ENCODE measurements at regions not wholly inside any gene's neighbourhood (a gene's known extent, or its start where the extent isn't known, plus 50 kb on each side); places are given as distances from the start of the nearest gene placed in this dataset.

DNA sequence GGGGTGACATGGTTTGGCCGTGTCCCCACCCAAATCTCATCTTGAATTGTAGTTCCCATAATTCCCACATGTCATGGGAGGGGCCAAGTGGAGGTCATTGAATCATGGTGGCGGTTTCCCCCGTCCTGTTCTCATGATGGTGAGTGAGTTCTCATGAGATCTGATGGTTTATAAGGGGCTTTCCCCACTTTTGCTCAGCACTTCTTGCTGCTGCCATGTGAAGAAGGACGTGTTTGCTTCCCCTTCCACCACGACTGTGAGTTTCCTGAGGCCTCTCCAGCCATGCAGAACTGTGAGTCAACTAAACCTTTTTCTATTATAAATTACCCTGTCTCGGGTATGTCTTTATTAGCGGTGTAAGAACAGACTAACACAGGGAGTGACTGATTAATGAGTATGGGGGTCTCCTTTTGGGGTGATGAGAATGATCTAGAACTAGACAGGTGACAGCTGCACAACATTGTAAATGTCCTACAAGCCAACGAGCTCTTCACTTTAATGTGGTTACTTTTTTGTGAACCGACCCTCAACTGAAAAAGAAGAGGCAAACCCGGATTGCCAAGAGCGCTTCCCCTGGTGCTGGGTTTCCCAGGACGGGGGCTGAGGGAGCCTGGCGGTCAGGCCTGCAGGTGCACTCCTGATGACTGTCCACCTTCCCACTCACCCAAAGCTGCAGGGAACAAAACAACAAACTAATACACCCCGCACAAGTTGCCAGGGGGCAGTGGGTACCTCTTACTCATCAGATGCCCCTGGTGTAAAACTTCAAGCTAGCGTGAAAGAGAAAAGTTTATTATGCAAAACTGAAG lies 90.1 kb downstream of the NCOR2 start:
- peaks cover 19% of the 10 kb centered on the region for H3K4me1 ChIP-seq (ENCODE audit: insufficient read depth, low read length, severe bottlenecking)
- H3F3A ChIP-seq (ENCODE audit: insufficient read depth, low read length): no peaks in the 10 kb centered on the region
- H3K27me3 ChIP-seq (ENCODE audit: insufficient read depth, low read length): no peaks in the 10 kb centered on the region
- H3K27ac ChIP-seq (ENCODE audit: low read depth, low read length, poor library complexity, severe bottlenecking): peak overlapping the region; percentile 68
- TF ChIP-seq EZH2 (IDR thresholded peaks at IDR 0.05; ENCODE audit: borderline replicate concordance, low read length): no peak
- TF ChIP-seq, protein P1, sequence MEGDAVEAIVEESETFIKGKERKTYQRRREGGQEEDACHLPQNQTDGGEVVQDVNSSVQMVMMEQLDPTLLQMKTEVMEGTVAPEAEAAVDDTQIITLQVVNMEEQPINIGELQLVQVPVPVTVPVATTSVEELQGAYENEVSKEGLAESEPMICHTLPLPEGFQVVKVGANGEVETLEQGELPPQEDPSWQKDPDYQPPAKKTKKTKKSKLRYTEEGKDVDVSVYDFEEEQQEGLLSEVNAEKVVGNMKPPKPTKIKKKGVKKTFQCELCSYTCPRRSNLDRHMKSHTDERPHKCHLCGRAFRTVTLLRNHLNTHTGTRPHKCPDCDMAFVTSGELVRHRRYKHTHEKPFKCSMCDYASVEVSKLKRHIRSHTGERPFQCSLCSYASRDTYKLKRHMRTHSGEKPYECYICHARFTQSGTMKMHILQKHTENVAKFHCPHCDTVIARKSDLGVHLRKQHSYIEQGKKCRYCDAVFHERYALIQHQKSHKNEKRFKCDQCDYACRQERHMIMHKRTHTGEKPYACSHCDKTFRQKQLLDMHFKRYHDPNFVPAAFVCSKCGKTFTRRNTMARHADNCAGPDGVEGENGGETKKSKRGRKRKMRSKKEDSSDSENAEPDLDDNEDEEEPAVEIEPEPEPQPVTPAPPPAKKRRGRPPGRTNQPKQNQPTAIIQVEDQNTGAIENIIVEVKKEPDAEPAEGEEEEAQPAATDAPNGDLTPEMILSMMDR (IDR thresholded peaks at IDR 0.05; ENCODE audit: low read length): no peak
- no peaks in the 10 kb centered on the region for H3K79me2 ChIP-seq (ENCODE audit: insufficient read depth, low read length)
- H3K36me3 ChIP-seq (ENCODE audit: insufficient read depth, low read length): peaks cover 9% of the 10 kb centered on the region
- no peaks in the 10 kb centered on the region for H3K9me2 ChIP-seq (ENCODE audit: low read depth, low read length)
- no peak overlapping the region; the same call in 1 of the 2 replicates for H3K4me2 ChIP-seq (ENCODE audit: low read length)
- no peak overlapping the region for H3K4me3 ChIP-seq (ENCODE audit: low read depth, low read length, poor library complexity, severe bottlenecking)
- no peak overlapping the region for H2AFZ ChIP-seq (ENCODE audit: low read length)
- no peaks in the 10 kb centered on the region for H4K20me1 ChIP-seq (ENCODE audit: insufficient read depth, low read length)
- 0 out of 2 replicates have a peak, but pooled peaks cover 5% of the 10 kb centered on the region for H3K9me3 ChIP-seq (ENCODE audit: low read length)
- no peak overlapping the region; the same call in 1 of the 2 replicates for H3K9ac ChIP-seq (ENCODE audit: low read length)

DNA sequence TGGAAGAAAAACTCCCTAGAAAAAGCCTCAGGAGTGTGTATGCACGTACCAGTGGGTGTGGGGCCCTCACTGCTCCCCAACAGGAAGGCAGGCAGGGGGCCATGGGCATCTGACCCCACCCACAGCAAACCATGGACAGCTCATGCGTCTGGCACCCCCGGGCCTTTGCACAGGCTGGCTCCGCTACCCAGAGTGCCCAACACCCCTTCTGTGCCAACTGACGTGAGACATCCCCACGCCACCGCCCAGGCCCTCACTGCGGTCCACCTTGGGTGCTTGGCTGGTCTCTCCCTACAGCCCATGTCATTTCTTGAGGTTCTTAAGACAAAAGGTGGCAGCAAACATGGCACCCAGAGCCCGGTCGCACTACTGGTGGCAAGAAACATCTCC lies 91.4 kb downstream of the NCOR2 start:
- no peak for TF ChIP-seq EZH2 (IDR thresholded peaks at IDR 0.05; ENCODE audit: borderline replicate concordance, low read length)
- TF ChIP-seq, protein P1 (IDR thresholded peaks at IDR 0.05; ENCODE audit: low read length): no peak
- no peak overlapping the region for H3K4me2 ChIP-seq (ENCODE audit: low read length)

DNA sequence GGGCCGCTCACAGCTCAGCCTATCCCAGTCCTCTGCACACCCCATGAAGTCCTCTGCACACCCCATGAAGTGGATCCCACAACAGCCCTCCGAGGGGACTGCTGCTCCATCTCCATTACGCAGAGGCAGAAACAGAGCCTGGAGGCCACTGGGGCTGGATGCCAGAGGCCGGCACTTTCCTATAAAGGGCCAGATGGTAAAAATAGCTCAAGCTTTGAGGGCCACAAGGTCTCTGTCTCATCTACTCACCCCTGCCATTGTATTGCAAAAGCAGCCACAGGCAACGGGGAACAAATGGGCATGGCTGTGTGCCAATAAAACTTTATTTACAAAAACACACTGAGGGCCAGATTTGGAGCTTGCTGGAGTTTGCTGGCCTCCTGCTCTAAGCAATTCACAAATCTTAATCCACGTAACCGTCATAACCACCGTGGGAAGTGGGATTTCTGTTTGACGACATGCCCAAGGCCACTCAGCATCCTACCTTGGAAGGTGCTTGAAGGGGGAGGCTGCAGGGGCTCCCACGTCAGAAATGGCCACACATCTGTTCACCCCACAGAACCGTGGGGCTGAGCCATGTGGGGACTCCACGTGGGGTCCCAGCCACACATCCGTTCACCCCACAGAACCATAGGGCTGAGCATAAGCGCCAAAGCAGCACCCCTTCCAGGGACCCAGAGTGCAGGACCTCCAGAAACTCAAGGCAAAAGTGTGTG lies 92.0 kb downstream of the NCOR2 start:
- H3K36me3 ChIP-seq (ENCODE audit: insufficient read depth, low read length): peaks cover 23% of the 10 kb centered on the region
- no peak overlapping the region for H3K4me3 ChIP-seq (ENCODE audit: low read depth, low read length, poor library complexity, severe bottlenecking)
- no peaks in the 10 kb centered on the region for H4K20me1 ChIP-seq (ENCODE audit: insufficient read depth, low read length)
- no peaks in the 10 kb centered on the region for H3K79me2 ChIP-seq (ENCODE audit: insufficient read depth, low read length)
- no peak overlapping the region for H3K4me2 ChIP-seq (ENCODE audit: low read length)
- H3K9me2 ChIP-seq (ENCODE audit: low read depth, low read length): no peaks in the 10 kb centered on the region
- no peaks in the 10 kb centered on the region for H3F3A ChIP-seq (ENCODE audit: insufficient read depth, low read length)
- no peak overlapping the region for H2AFZ ChIP-seq (ENCODE audit: low read length)
- TF ChIP-seq, protein P1 (IDR thresholded peaks at IDR 0.05; ENCODE audit: low read length): no peak
- TF ChIP-seq EZH2 (IDR thresholded peaks at IDR 0.05; ENCODE audit: borderline replicate concordance, low read length): no peak
- peaks cover 18% of the 10 kb centered on the region for H3K4me1 ChIP-seq (ENCODE audit: insufficient read depth, low read length, severe bottlenecking)
- no peaks in the 10 kb centered on the region for H3K27me3 ChIP-seq (ENCODE audit: insufficient read depth, low read length)
- 0 out of 2 replicates have a peak, but pooled peaks cover 5% of the 10 kb centered on the region for H3K9me3 ChIP-seq (ENCODE audit: low read length)
- H3K27ac ChIP-seq (ENCODE audit: low read depth, low read length, poor library complexity, severe bottlenecking): no peak overlapping the region
- H3K9ac ChIP-seq (ENCODE audit: low read length): no peak overlapping the region

More for the DNA sequence above, 91.4 kb downstream of the NCOR2 start:
- H3F3A ChIP-seq (ENCODE audit: insufficient read depth, low read length): no peaks in the 10 kb centered on the region
- no peaks in the 10 kb centered on the region for H3K79me2 ChIP-seq (ENCODE audit: insufficient read depth, low read length)
- no peaks in the 10 kb centered on the region for H3K27me3 ChIP-seq (ENCODE audit: insufficient read depth, low read length)
- H2AFZ ChIP-seq (ENCODE audit: low read length): no peak overlapping the region
- H3K4me1 ChIP-seq (ENCODE audit: insufficient read depth, low read length, severe bottlenecking): peaks cover 19% of the 10 kb centered on the region
- no peak overlapping the region for H3K27ac ChIP-seq (ENCODE audit: low read depth, low read length, poor library complexity, severe bottlenecking)
- 0 out of 2 replicates have a peak, but pooled peaks cover 5% of the 10 kb centered on the region for H3K9me3 ChIP-seq (ENCODE audit: low read length)
- H3K4me3 ChIP-seq (ENCODE audit: low read depth, low read length, poor library complexity, severe bottlenecking): no peak overlapping the region
- H4K20me1 ChIP-seq (ENCODE audit: insufficient read depth, low read length): no peaks in the 10 kb centered on the region
- no peak overlapping the region for H3K9ac ChIP-seq (ENCODE audit: low read length)
- no peaks in the 10 kb centered on the region for H3K9me2 ChIP-seq (ENCODE audit: low read depth, low read length)
- peaks cover 17% of the 10 kb centered on the region for H3K36me3 ChIP-seq (ENCODE audit: insufficient read depth, low read length)
